HTR-8/SVneo (cell line): ENCODE measurements at regions not wholly inside any gene's neighbourhood (a gene's known extent, or its start where the extent isn't known, plus 50 kb on each side); places are given as distances from the start of the nearest gene placed in this dataset.

Source experiments
- DNase-seq: peaks from one replicate; pipeline ENCODE4 v3.0.0; 2011; ENCODE audit warnings: low spot score, mixed read lengths; ENCODE audit not compliant: insufficient read length
- FAIRE-seq: peaks from 2 replicates; lab custom pipeline; 2011; peaks lifted over from hg19 to GRCh38; lab: Jason Lieb, UNC

DNA sequence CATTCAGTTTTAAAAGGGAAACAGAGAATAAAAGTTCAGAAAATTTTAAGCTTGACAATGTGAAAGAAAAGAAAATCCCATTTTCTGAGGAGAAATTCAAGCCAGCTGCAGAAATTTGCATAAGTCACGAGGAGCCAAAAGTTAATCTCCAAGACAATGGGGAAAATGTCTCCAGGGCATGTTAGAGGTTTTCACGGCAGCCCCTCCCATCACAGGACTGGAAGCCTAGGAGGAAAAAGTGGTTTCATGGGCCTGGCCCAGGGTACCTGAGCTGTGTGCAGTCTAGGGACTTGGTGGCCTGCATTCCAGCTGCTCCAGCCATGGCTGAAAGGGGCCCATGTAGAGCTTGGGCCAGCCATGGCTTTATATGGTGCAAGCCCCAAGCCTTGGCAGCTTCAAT, 59.6 kb upstream of the NXPH1 start:
- FAIRE-seq, result no peak
- no peak for DNase-seq

DNA sequence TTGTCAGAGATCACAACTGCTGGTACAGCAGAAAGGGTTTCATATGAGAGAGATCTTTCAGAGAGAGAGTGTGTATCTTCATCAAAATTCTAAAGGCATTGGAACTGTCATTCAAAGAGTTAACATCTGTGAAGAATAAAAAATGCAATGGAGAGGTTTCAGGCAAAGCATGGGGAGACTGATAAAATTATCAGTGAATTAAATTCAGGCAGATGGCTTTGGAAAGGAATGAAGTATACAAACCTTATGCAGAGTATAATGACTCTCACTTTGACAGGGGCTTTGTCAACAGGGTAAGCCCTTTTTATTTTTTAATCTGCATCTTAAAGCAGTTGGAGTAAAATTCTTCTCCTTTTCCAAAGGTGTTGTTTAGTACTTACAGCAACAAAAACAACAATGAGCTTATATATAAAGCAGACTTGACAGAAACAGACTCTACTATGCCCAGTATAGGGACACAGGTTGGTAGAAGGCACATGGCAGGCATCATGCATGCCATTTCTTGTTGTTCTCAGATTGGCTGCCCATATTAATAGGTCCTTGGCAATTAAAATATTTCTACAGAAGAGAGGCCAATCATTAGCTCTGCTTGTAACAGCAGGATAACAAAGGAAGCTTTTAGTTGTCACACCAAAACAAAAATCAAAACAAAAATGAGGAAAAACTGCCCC, 54.9 kb upstream of the NXPH1 start:
- FAIRE-seq (no peak), DNase-seq (no peak)

DNA sequence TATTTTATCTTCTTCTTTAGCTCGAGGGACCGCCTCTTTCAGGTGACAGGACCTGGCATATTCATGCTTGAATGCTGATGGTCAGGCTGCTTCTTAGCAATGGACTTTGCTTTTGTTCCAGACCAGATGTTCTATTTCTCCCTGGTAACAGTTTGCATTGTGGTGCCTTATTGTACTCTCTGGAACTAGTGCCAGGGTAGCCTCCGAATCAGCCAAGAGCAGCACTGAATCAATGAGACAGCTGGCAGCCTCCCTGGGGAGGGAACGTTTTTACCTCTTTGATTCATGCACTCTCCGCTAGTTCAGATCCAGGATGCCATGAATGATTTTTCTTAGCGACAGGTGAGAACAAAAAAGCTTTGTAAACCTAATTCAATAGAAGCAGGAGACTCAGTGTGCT, 54.1 kb upstream of the NXPH1 start:
- FAIRE-seq (no peak), DNase-seq (no peak)

GRCh38 chr7:8380130-8380529, 53.3 kb upstream of the NXPH1 start:
- DNase-seq (no peak), FAIRE-seq (no peak)

- DNase-seq (no peak), FAIRE-seq (no peak)
Measured at GRCh38 chr7:8382004-8382730, 51.2 kb upstream of the NXPH1 start.
